Esophagus muscularis mucosa (tissue), 4 donors: ENCODE measurements at regions not wholly inside any gene's neighbourhood (a gene's known extent, or its start where the extent isn't known, plus 50 kb on each side); places are given as distances from the start of the nearest gene placed in this dataset.
A peak's percentile ranks its signal among the peaks of the same experiment; 100 is the strongest.

Experiments used
- DNase-seq: peaks from one replicate; pipeline ENCODE4 v3.0.0-alpha.2; 2017; ENCODE audit errors: extremely low spot score
- H3K27ac ChIP-seq, 4 donors: fragments of 200-600 bp; sonication (generic); replicated peaks in 1 of 4; 1 replicate in 3 of 4; 2 replicates in 1 of 4; pipeline ENCODE4 v1.5.1; 2016 to 2019; ENCODE audit warnings: mild to moderate bottlenecking in 1 of 4
- H3K27me3 ChIP-seq, 4 donors: fragments of 200-600 bp; sonication (generic); one replicate each; pipeline versions ENCODE4 v1.5.1 to v1.6.0; 2016 to 2019
- H3K36me3 ChIP-seq, 4 donors: fragments of 200-600 bp; sonication (generic); one replicate each; pipeline ENCODE4 v1.5.1; 2016 to 2019
- H3K4me1 ChIP-seq, 4 donors: fragments of 200-600 bp; sonication (generic); one replicate each; pipeline ENCODE4 v1.5.1; 2016 to 2019
- H3K4me3 ChIP-seq, 4 donors: fragments of 200-600 bp; sonication (generic); 1 replicate in 2 of 4; 2 replicates in 2 of 4; pipeline ENCODE4 v1.5.1; 2016 to 2019; ENCODE audit warnings: mild to moderate bottlenecking in 4 of 4, moderate library complexity in 1 of 4
- H3K9me3 ChIP-seq, 4 donors: fragments of 200-600 bp; sonication (generic); 1 replicate in 3 of 4; 2 replicates in 1 of 4; pipeline ENCODE4 v1.5.1; 2016 to 2019
- CTCF ChIP-seq, 3 experiments: fragments of 200-600 bp in 2 of 3; fragments of 450-650 bp in 1 of 3; sonication (generic) in 2 of 3; IDR thresholded peaks; one replicate each; pipeline ENCODE4 v1.5.1; 2017 to 2019; ENCODE audit warnings: antibody characterized with exemption in 3 of 3, mild to moderate bottlenecking in 2 of 3, moderate library complexity in 1 of 3
- EP300 ChIP-seq: sonication (generic); formaldehyde crosslinking; IDR thresholded peaks from one replicate; pipeline ENCODE4 v1.6.1; 2017; ENCODE audit warnings: antibody characterized with exemption
- POLR2A ChIP-seq: fragments of 450-650 bp; IDR thresholded peaks from one replicate; pipeline ENCODE4 v1.6.1; 2017; ENCODE audit warnings: antibody characterized with exemption, moderate library complexity, mild to moderate bottlenecking, low read depth
- POLR2AphosphoS5 ChIP-seq, 2 donors: sonication (generic); formaldehyde crosslinking; IDR thresholded peaks; one replicate each; pipeline ENCODE4 v1.6.1; 2017; ENCODE audit warnings: antibody characterized with exemption in 2 of 2
- WGBS: methylation state at CpG from one replicate; pipeline ENCODE4 v1.1.5; 2018; 5-methylcytosine and 5-hydroxymethylcytosine counted together
- intact Hi-C: fragments of 100-400 bp; cut with DNase I; formaldehyde crosslinking; loops from one replicate; pipeline ENCODE4 v1.15.1; 2023

DNA sequence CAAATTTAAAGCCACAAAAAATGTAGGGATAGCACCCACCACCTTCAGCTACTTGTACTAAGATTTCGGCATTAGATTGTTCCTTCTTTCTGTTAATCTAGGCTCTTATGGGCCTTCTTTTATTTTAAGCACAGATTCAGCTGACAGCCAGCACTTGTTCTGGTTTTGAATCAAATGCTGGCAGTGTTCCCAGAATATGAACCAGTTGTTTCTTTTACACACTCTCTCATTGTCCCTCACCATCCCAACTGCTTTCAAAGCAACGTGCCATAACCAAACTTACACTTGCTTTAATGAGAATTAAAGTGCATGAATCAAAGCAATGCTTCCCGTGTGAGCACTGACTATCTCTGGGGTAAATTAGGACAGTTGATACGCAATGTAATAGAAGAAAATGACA is 744.5 kb upstream of the FAM241A start:
- DNase-seq = no peak
- intact Hi-C loops = no loop called here
- WGBS = 21% methylated on average over 4 of the region's 4 CpGs
- peak overlapping the region; percentile 27 to 70 (median 60) for H3K27ac ChIP-seq
- TF ChIP-seq POLR2AphosphoS5 (IDR thresholded peaks at IDR 0.05) (peak in 1 of 2 donors; percentile 36), EP300 (no peak), CTCF (IDR thresholded peaks at IDR 0.05) (no peak), POLR2A (no peak)
- no peaks in the 10 kb centered on the region for H3K9me3 ChIP-seq
- H3K27me3 ChIP-seq = no peaks in the 10 kb centered on the region
- H3K4me1 ChIP-seq = peaks cover 32 to 34% (median 33%) of the 10 kb centered on the region in 4 donors
- H3K36me3 ChIP-seq = no peaks in the 10 kb centered on the region
- H3K4me3 ChIP-seq = no peak overlapping the region

DNA sequence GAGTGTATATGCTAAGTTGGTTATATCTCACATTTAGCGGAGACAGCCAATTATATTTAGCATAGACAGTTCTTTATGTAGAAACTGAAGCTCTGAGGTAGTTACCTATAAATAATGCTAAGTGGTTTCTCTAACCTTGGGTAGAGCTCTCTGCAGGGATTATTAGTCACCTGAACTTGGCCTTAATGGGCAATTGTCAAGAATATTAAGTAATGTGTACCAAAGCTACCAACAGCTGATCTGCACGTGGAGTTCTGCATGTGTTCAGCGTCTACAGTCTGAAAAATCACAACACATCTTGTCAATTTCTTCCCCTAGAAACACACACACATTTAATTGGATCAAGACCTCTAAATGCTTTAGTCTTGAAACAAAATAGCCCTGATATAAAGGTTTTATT is 740.6 kb upstream of the FAM241A start:
- no peak overlapping the region for H3K27ac ChIP-seq
- no peak for DNase-seq
- no peaks in the 10 kb centered on the region for H3K27me3 ChIP-seq
- no peak overlapping the region for H3K4me3 ChIP-seq
- TF ChIP-seq POLR2AphosphoS5 (IDR thresholded peaks at IDR 0.05) (no peak), EP300 (no peak), CTCF (IDR thresholded peaks at IDR 0.05) (no peak), POLR2A (no peak)
- H3K9me3 ChIP-seq = no peaks in the 10 kb centered on the region
- H3K4me1 ChIP-seq = peaks cover 18 to 28% (median 18%) of the 10 kb centered on the region in 4 donors
- intact Hi-C loops = no loop called here
- WGBS = 49% methylated on average over 3 of the region's 3 CpGs
- no peaks in the 10 kb centered on the region for H3K36me3 ChIP-seq

DNA sequence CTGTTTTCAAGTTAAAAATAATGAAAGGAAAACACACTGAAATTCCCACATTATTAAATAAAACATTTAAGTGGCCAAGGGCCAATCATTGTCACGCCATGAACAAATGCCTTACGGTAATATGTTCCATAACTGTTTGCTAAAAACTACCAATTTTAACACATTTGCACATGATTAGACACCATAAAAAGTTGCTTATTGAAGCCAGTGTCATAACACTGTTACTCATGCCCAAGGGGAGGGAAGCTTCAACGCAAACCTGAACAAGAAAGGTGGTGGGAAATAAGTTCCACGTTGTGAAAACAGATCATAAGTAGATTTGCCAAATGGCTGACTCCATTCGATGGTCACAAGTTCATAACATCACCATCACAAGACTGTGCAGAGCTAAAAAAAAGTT is 739.3 kb upstream of the FAM241A start:
- Histone ChIP-seq H3K27ac (no peak overlapping the region), H3K4me1 (peaks cover 5 to 16% (median 5%) of the 10 kb centered on the region in 4 donors), H3K36me3 (no peaks in the 10 kb centered on the region), H3K9me3 (no peaks in the 10 kb centered on the region), H3K4me3 (no peak overlapping the region), H3K27me3 (no peaks in the 10 kb centered on the region)
- 56% methylated on average over 5 of the region's 5 CpGs for WGBS
- TF ChIP-seq EP300 (no peak), POLR2A (no peak), CTCF (IDR thresholded peaks at IDR 0.05) (no peak), POLR2AphosphoS5 (IDR thresholded peaks at IDR 0.05) (no peak)
- intact Hi-C loops = no loop called here
- no peak for DNase-seq

DNA sequence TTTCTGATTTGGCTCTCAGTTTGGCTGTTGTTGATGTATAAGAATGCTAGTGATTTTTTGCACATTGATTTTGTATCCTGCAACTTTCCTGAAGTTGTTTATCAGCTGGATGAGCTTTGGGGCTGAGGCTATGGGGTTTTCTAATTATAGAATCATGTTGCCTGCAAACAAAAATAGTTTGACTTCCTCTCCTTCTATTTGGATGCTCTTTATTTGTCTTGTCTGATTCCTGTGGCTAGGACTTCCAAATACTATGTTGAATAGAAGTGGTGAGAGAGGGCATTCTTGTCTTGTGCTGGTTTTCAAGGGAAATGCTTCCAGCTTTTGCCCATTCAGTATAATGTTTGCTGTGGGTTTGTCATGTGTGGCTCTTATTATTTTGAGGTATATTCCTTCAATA is 734.7 kb upstream of the FAM241A start:
- TF ChIP-seq POLR2A (no peak), EP300 (no peak), CTCF (IDR thresholded peaks at IDR 0.05) (no peak), POLR2AphosphoS5 (IDR thresholded peaks at IDR 0.05) (no peak)
- no peak overlapping the region for H3K4me3 ChIP-seq
- H3K27me3 ChIP-seq = no peaks in the 10 kb centered on the region
- no peaks in the 10 kb centered on the region for H3K9me3 ChIP-seq
- no peak overlapping the region for H3K27ac ChIP-seq
- intact Hi-C loops = no loop called here
- H3K36me3 ChIP-seq = no peaks in the 10 kb centered on the region
- no peak for DNase-seq
- H3K4me1 ChIP-seq = peaks cover 0 to 2% (median 0%) of the 10 kb centered on the region in 4 donors

GRCh38 chr4:111417521-111417920 is 727.7 kb upstream of the FAM241A start:
- intact Hi-C loops = no loop called here
- TF ChIP-seq POLR2AphosphoS5 (IDR thresholded peaks at IDR 0.05) = no peak
- TF ChIP-seq POLR2A = no peak
- TF ChIP-seq EP300 = no peak
- no peak for TF ChIP-seq CTCF (IDR thresholded peaks at IDR 0.05)
- Histone ChIP-seq H3K27ac (no peak overlapping the region), H3K4me3 (no peak overlapping the region), H3K27me3 (no peaks in the 10 kb centered on the region), H3K9me3 (no peaks in the 10 kb centered on the region), H3K4me1 (no peaks in the 10 kb centered on the region), H3K36me3 (no peaks in the 10 kb centered on the region)
- DNase-seq = no peak
